ENCODE measurements at regions not wholly inside any gene's neighbourhood (a gene's known extent, or its start where the extent isn't known, plus 50 kb on each side); places are given as distances from the start of the nearest gene placed in this dataset. TPM values are rescaled to one million over a fixed set of nuclear protein-coding genes. Genes with fewer than 3 reads are reported as not detected.

- DNase-seq: no peak
- Histone ChIP-seq H3K36me3 (ENCODE audit: low read depth) (no peaks in the 10 kb centered on the region), H3K4me3 (no peak overlapping the region), H3K4me1 (ENCODE audit: low read depth) (no peaks in the 10 kb centered on the region), H3K9me3 (peaks cover 3% of the 10 kb centered on the region)
- peak; percentile 37 for ATAC-seq
- intact Hi-C loops (cut with DNase I, micrococcal nuclease): no loop called here
- TF ChIP-seq, protein P1, sequence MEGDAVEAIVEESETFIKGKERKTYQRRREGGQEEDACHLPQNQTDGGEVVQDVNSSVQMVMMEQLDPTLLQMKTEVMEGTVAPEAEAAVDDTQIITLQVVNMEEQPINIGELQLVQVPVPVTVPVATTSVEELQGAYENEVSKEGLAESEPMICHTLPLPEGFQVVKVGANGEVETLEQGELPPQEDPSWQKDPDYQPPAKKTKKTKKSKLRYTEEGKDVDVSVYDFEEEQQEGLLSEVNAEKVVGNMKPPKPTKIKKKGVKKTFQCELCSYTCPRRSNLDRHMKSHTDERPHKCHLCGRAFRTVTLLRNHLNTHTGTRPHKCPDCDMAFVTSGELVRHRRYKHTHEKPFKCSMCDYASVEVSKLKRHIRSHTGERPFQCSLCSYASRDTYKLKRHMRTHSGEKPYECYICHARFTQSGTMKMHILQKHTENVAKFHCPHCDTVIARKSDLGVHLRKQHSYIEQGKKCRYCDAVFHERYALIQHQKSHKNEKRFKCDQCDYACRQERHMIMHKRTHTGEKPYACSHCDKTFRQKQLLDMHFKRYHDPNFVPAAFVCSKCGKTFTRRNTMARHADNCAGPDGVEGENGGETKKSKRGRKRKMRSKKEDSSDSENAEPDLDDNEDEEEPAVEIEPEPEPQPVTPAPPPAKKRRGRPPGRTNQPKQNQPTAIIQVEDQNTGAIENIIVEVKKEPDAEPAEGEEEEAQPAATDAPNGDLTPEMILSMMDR (IDR thresholded peaks at IDR 0.05): no peak
Measured at GRCh38 chr2:12665334-12665733, 51.4 kb upstream of the TRIB2 start.

DNA sequence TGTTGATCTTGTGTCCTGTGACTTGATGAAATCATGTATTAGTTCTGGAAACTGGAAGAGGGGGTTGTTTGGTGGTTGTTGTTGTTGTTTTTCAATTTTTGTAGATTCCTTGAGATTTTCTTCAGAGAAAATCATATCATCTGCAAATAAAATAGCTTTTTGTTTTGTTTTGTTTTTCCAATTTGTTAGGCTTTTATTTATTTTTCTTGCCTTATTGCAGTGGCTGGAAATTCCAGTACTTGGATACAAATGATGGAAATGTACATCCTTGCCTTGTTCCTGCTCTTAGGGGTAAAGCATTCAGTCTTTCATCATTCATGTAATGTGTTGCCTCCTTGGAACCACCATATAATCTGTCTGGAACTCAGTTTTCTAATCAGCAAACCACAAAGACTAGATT, 50.3 kb upstream of the TRIB2 start:
- peaks cover 3% of the 10 kb centered on the region for H3K9me3 ChIP-seq
- no peak for ATAC-seq

More for the DNA sequence above, 50.3 kb upstream of the TRIB2 start:
- Histone ChIP-seq H3K4me1 (ENCODE audit: low read depth) (no peaks in the 10 kb centered on the region), H3K36me3 (ENCODE audit: low read depth) (no peaks in the 10 kb centered on the region), H3K4me3 (no peak overlapping the region)
- TF ChIP-seq, protein P1 (IDR thresholded peaks at IDR 0.05): no peak
- no peak for DNase-seq
- intact Hi-C loops (cut with DNase I, micrococcal nuclease): no loop called here

Small RNA genes in the stretch of these regions (microRNA-seq; reads per million reads assigned to microRNA genes)
- gene MIR3681: not detected

Data from mucosa of descending colon (tissue), 3 donors.